HG03159 (cell line): ENCODE measurements at regions not wholly inside any gene's neighbourhood (a gene's known extent, or its start where the extent isn't known, plus 50 kb on each side); places are given as distances from the start of the nearest gene placed in this dataset.
"Not testable (repeated sequence)": the region's sequence is repeated elsewhere in the genome, so short reads cannot be mapped to it uniquely, and the experiment has no call there.

Experiments
- ATAC-seq: cut with Tn5 transposase; IDR thresholded peaks from one replicate; pipeline ENCODE4 v1.9.1; 2021; ENCODE audit warnings: mild to moderate bottlenecking, moderate library complexity; ENCODE audit not compliant: unreplicated experiment

- no peak for ATAC-seq
Observed at GRCh38 chr3:5464649-5465048, 277.1 kb downstream of the EDEM1 start.

DNA sequence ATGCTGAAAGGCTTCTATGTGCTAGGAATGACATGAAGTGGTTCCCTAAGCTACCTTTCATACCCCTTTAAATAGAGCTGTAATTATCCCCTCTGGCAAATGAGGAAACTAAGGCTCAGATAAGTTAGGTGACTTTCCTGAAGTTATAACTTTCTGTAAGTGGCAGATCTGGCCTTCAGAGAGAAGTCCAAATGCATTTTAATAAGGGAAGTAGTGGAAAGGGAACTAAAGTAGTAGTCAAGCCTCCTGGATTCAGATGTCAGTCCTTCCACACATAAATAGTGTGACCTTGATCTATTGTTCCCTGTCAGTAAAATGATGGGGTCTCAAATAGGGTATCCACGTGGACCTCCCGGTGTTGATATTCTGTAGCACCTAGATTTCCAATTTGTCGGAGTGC, 277.7 kb downstream of the EDEM1 start:
- no peak for ATAC-seq

GRCh38 chr3:5466065-5466464, 278.6 kb downstream of the EDEM1 start:
- ATAC-seq = no peak

DNA sequence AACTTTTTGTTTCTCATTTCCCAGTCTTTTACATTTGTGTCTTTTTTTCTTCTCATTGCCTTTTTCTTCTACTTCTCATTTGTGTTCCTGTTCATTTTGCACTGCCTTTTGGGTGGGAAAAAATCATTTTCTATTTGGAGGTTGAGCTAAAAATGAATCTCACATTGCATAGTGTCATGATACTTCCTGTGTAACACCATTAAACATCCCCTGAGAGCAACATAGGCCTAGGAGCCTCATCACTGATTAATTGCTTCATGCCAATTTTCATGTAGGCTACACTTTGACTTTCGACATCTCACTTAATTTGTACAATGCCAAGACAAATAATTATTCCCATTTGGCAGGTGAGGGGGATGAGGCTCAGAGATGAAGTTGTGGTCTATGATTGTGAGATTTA, 279.2 kb downstream of the EDEM1 start:
- ATAC-seq = no peak

DNA sequence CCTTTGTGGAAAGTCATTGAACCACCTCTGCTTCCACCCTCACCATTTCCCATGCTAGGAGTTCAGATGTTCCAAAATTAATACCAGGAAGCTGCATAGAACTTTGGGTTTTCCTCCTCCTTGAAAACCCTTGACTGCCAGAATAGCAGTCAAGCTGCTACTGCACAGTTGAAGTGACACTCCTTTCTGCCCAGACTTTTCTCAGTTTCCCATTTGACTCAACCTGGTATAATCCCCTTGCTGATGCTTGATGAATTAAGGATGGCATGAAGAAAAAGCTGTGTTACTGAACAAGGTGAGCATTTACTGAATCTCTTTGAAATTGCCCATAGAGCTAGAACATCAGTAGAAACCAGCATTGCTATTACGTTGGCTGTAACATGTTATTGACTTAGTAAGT, 286.0 kb downstream of the EDEM1 start:
- peak; percentile 41 for ATAC-seq

DNA sequence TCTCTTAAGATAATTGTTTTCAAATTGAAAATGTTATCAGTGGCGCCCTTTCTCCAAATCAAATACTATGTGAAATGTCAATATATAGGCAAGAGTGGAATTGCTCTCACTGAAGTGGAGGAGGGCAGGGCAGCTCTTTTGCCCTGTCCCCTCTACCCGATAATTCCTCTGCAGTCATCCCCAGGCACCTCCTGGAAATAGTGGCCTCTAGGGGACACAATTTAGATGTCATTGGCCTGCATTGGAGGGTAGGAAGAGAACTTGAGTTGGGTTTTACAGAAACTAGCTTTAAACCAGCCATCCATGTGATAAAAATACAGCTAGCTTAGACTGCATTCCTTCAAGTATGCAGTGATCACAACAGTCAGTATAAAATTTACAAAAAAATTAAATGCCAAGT, 288.9 kb downstream of the EDEM1 start:
- no peak for ATAC-seq

- no peak for ATAC-seq
Observed at GRCh38 chr3:5479229-5479799, 291.8 kb downstream of the EDEM1 start.

GRCh38 chr3:5480190-5480589, 292.7 kb downstream of the EDEM1 start:
- ATAC-seq = no peak

GRCh38 chr3:5485427-5485826, 297.9 kb downstream of the EDEM1 start:
- ATAC-seq = peak; percentile 51

- ATAC-seq = no peak
Observed at GRCh38 chr3:5488771-5489170, 301.3 kb downstream of the EDEM1 start.

DNA sequence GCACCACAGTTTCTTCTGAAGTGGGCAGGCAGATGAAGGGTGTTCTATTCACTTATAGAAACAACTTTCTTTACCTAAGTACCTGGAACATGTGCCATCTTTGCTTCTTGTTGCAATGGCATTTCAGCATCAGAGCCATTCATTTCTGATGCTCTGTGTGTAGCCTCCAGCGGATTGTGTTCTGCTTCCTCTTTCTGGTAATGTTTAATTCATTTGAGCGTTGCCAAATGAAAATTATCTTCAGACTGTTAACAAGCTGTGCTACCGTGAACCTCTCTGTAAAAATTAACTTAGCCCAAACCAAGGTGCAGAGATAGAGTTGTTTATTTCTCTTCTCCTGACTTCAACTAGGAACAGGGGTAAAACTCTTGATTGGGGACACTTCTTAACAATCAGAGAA, 302.0 kb downstream of the EDEM1 start:
- ATAC-seq = peak; percentile 80

GRCh38 chr3:5494905-5495519, 307.5 kb downstream of the EDEM1 start:
- ATAC-seq = no peak

- ATAC-seq = no peak
Observed at GRCh38 chr3:5497497-5497896, 310.0 kb downstream of the EDEM1 start.

DNA sequence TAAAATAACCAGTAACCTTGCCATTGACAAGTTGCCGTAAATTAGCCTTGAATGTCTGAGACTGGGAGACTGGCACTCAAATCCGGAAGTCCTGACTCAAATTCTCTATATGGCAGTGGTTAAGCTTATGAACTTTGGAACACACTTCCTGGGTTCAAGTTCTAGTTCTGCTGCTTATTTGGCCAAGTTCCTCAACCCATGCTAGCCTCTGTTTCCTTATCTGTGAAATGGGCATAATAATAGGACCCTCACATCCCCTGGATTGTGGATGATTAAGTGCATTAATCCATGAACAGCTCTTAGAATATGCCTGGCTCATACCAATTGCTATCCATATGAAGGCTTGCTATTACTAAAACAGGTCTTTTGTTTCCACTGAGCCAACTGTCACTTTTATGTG, 311.5 kb downstream of the EDEM1 start:
- peak; percentile 38 for ATAC-seq

- peak; percentile 92 for ATAC-seq
Observed at GRCh38 chr3:5499404-5499803, 311.9 kb downstream of the EDEM1 start.

DNA sequence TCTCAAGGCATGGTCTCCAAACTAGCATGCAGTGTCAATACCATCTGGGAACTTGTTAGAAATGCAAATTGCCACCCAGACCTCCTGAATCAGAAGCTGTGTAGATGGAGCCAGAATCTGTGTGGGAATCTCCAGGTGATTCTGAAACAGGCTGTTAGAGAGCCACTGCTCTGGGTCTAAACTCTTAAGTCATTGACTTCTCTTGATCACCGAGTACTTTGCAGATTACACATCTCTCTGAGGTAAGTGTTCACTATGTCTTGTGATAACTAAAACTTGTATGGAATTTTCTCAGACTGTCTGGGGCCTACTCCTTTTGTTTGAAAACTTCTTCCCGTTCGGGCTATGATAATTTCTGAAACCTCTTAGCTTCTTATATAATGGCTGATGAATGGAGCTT, 315.6 kb downstream of the EDEM1 start:
- ATAC-seq = no peak

- no peak for ATAC-seq
Observed at GRCh38 chr3:5504135-5504534, 316.6 kb downstream of the EDEM1 start.

GRCh38 chr3:5505163-5505562, 317.7 kb downstream of the EDEM1 start:
- ATAC-seq = no peak

DNA sequence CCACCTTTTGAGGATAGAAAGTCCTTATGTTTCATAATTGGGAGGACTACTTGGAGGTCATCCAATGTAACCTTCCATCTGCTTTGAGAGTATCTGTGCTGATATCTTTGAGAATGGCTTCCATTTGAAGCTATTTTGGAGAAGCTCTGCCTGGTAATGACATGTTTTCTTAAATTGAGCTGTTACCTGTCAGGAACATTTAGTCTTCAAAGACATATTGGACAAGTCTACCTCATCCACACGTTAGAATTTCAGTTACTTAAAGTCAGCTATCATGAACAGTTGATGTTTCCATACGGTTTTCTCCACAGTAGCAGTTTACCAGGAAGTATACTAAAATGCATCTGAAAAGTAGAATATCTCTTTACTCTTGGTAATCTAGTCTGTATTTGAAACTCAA, 318.5 kb downstream of the EDEM1 start:
- ATAC-seq = no peak

GRCh38 chr3:5508860-5509259, 321.4 kb downstream of the EDEM1 start:
- ATAC-seq = not testable (repeated sequence)

DNA sequence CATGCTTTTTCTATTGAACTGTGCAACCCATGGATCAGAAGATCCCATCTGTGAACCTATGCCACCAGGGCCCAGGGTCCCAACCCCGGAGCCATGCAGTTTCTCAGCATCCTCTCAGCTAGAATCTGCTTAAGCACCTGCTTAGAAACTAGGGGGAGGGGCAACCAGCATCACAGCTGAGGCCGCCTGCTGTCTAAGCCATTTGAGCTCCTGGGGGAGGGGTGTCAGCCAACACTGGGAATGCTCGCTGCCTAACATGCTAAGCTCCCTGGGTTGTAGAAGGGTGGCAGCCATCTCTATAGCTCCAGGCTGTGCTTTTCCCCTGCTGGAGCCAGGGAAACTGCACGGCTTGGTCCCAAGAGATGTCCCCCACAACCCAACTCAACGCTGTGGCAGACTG, 322.8 kb downstream of the EDEM1 start:
- ATAC-seq = no peak

DNA sequence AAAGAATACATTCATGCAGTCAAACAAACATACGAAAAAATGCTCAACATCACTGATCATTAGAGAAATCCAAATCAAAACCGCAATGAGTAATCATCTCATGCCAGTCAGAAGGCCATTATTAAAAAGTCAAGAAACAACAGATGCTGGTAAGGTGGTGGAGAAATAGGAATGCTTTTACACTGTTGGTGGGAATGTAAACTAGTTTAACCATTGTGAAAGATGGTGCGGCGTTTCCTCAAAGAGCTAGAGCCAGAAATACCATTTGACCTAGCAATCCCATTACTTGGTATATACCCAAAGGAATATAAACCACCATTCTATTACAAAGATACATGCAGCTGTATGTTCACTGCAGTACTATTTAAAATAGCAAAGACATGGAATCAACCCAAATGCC, 330.4 kb downstream of the EDEM1 start:
- no peak for ATAC-seq

- no peak for ATAC-seq
Observed at GRCh38 chr3:5520237-5520636, 332.7 kb downstream of the EDEM1 start.
